ENCODE measurements at regions not wholly inside any gene's neighbourhood (a gene's known extent, or its start where the extent isn't known, plus 50 kb on each side); places are given as distances from the start of the nearest gene placed in this dataset.
A peak's percentile ranks its signal among the peaks of the same experiment; 100 is the strongest.

DNA sequence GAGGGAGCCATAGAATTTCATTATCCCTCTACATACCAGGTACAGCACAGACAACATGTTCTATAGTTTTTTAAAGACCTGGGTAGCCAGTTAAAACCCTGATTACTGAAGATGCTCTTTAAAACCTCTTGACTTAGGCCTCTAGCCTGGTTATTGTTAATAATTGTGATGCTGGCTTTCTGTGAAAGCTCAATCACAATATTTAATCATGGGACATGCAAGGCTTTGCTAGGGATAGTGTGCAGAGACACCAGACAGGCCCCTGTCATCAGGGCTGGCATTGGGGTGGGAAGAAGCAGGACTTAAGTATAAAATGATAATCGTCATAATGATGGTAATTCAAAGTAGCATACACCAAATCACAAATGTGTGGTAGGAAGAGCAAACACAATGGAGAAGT, 274.4 kb downstream of the PTBP2 start:
- no peak for FAIRE-seq
- DNase-seq (ENCODE audit: low read depth) = no peak
- Histone ChIP-seq H3K36me3 (ENCODE audit: control insufficient read depth, insufficient read depth, low read length) (no peaks in the 10 kb centered on the region), H3K4me3 (ENCODE audit: low read depth, low read length) (no peak overlapping the region), H3K27me3 (ENCODE audit: control insufficient read depth, insufficient read depth, low read length) (no peaks in the 10 kb centered on the region)
- TF ChIP-seq, protein P1, sequence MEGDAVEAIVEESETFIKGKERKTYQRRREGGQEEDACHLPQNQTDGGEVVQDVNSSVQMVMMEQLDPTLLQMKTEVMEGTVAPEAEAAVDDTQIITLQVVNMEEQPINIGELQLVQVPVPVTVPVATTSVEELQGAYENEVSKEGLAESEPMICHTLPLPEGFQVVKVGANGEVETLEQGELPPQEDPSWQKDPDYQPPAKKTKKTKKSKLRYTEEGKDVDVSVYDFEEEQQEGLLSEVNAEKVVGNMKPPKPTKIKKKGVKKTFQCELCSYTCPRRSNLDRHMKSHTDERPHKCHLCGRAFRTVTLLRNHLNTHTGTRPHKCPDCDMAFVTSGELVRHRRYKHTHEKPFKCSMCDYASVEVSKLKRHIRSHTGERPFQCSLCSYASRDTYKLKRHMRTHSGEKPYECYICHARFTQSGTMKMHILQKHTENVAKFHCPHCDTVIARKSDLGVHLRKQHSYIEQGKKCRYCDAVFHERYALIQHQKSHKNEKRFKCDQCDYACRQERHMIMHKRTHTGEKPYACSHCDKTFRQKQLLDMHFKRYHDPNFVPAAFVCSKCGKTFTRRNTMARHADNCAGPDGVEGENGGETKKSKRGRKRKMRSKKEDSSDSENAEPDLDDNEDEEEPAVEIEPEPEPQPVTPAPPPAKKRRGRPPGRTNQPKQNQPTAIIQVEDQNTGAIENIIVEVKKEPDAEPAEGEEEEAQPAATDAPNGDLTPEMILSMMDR (IDR thresholded peaks at IDR 0.05; ENCODE audit: insufficient read depth, low read length, severe bottlenecking) = no peak

DNA sequence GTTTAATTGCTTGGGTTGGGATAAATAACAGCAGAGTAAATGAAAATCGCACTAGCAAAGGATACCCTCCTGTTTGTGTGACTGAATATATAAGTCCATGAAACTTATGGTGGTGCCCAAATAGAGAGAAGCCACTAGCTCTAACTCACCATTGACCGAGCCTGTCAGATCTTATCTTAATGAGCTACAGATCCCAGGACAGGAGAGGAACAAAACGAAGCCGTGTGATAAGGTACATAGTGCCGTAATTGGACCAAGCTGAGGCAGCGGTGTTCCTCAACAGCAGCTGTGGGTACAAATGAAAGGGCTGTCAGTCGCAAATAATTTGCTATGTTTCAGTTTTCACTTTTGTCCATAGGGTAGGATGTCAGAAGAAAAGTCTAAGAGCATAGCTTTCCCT, 276.1 kb downstream of the PTBP2 start:
- Histone ChIP-seq H3K36me3 (ENCODE audit: control insufficient read depth, insufficient read depth, low read length) (no peaks in the 10 kb centered on the region), H3K27me3 (ENCODE audit: control insufficient read depth, insufficient read depth, low read length) (no peaks in the 10 kb centered on the region), H3K4me3 (ENCODE audit: low read depth, low read length) (no peak overlapping the region)
- TF ChIP-seq, protein P1 (IDR thresholded peaks at IDR 0.05; ENCODE audit: insufficient read depth, low read length, severe bottlenecking) = no peak
- FAIRE-seq = no peak
- DNase-seq (ENCODE audit: low read depth) = no peak

DNA sequence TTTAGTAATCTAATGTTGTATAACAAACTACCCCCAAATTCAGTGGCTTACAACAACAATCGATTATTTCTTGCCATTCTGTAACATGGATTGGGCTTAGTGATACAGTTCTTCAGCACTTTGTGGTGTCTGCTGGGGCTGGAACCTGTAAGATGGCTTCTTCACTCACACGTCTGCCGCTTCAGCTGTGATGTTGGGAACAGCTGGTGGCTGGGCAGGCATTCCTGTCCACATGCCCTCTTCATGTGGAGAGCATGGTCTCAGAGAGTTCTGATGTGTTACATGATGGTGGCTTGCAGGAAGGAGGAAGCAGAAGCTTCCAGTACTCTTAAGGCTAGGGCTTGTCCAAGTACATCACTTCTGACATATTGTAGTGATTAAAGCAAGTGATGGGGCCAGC, 276.9 kb downstream of the PTBP2 start:
- no peak overlapping the region for H3K4me3 ChIP-seq (ENCODE audit: low read depth, low read length)
- no peaks in the 10 kb centered on the region for H3K27me3 ChIP-seq (ENCODE audit: control insufficient read depth, insufficient read depth, low read length)
- TF ChIP-seq, protein P1 (IDR thresholded peaks at IDR 0.05; ENCODE audit: insufficient read depth, low read length, severe bottlenecking) = no peak
- H3K36me3 ChIP-seq (ENCODE audit: control insufficient read depth, insufficient read depth, low read length) = no peaks in the 10 kb centered on the region
- FAIRE-seq = peak; percentile 36
- no peak for DNase-seq (ENCODE audit: low read depth)

DNA sequence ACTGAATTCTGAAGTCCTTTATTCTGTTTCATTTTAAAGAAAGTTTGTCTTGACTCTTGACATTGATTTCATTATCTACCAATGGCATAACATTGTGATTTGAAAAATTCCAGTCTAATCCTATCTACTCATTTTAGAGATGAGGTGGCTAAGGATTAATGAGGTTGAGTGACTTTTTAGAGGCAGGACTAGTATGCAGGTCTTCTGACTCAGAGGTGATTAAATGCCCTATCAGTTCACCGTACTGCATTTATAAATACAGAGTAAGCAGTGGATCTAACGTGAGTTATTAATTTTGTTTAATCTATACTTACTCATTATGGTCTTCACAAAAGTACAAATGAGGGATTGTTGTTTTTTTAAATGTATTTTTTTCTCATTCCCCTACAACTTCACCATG, 277.6 kb downstream of the PTBP2 start:
- no peak overlapping the region for H3K4me3 ChIP-seq (ENCODE audit: low read depth, low read length)
- peak; percentile 10 for DNase-seq (ENCODE audit: low read depth)
- H3K36me3 ChIP-seq (ENCODE audit: control insufficient read depth, insufficient read depth, low read length) = no peaks in the 10 kb centered on the region
- no peaks in the 10 kb centered on the region for H3K27me3 ChIP-seq (ENCODE audit: control insufficient read depth, insufficient read depth, low read length)
- FAIRE-seq = no peak
- TF ChIP-seq, protein P1 (IDR thresholded peaks at IDR 0.05; ENCODE audit: insufficient read depth, low read length, severe bottlenecking) = no peak

DNA sequence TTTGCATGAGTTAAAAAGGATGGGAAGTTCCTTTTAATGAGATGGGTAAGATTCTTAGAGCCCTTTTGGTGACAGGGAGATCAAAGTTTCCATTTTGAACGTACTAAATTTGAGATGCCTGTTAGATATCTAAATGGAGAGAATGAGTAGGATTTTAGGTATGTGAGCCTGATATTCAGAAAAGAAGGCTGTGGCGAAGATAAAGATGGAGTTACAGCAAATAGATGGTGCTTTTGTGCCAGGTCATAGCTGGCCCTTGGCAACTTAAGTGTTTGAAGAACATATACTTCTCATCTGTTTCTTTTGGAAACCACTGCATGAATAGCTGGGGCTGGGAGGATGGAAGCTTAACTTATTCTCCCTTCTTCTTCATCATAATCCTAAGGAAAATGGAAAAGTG, 282.5 kb downstream of the PTBP2 start:
- Histone ChIP-seq H3K36me3 (ENCODE audit: control insufficient read depth, insufficient read depth, low read length) (no peaks in the 10 kb centered on the region), H3K27me3 (ENCODE audit: control insufficient read depth, insufficient read depth, low read length) (no peaks in the 10 kb centered on the region), H3K4me3 (ENCODE audit: low read depth, low read length) (no peak overlapping the region)
- FAIRE-seq (no peak), DNase-seq (ENCODE audit: low read depth) (no peak)
- TF ChIP-seq, protein P1 (IDR thresholded peaks at IDR 0.05; ENCODE audit: insufficient read depth, low read length, severe bottlenecking) = no peak

DNA sequence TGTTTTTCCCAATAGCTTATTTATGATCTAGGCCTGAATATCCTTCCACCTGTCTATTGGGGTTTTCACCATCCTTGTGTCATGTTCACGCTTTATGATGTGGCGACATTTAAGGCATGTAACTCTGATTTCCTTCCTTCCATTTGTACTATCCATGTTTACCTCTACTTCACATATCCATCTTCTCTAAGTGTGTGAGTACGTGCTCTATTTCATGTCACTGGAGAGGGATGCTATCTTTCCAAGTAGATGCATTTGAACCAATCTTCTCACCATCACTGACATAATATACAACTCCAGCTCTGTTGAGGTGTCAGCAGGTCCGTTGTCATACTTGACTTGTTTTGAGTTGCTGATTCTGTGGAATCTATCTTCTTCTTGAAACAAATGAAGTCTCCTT, 283.2 kb downstream of the PTBP2 start:
- no peak for FAIRE-seq
- Histone ChIP-seq H3K27me3 (ENCODE audit: control insufficient read depth, insufficient read depth, low read length) (no peaks in the 10 kb centered on the region), H3K4me3 (ENCODE audit: low read depth, low read length) (no peak overlapping the region), H3K36me3 (ENCODE audit: control insufficient read depth, insufficient read depth, low read length) (no peaks in the 10 kb centered on the region)
- DNase-seq (ENCODE audit: low read depth) = no peak
- TF ChIP-seq, protein P1 (IDR thresholded peaks at IDR 0.05; ENCODE audit: insufficient read depth, low read length, severe bottlenecking) = no peak
